HG03095 (cell line): ENCODE measurements at regions not wholly inside any gene's neighbourhood (a gene's known extent, or its start where the extent isn't known, plus 50 kb on each side); places are given as distances from the start of the nearest gene placed in this dataset.
"Not testable (repeated sequence)": the region's sequence is repeated elsewhere in the genome, so short reads cannot be mapped to it uniquely, and the experiment has no call there.

Source experiments
- ATAC-seq: cut with Tn5 transposase; IDR thresholded peaks from one replicate; pipeline ENCODE4 v1.9.1; 2021; ENCODE audit warnings: moderate library complexity; ENCODE audit not compliant: unreplicated experiment

- ATAC-seq = no peak
Measured at GRCh38 chr16:65621640-65622039, 499.8 kb upstream of the CDH11 start.

GRCh38 chr16:65619606-65620005 is 497.7 kb upstream of the CDH11 start:
- ATAC-seq = no peak

DNA sequence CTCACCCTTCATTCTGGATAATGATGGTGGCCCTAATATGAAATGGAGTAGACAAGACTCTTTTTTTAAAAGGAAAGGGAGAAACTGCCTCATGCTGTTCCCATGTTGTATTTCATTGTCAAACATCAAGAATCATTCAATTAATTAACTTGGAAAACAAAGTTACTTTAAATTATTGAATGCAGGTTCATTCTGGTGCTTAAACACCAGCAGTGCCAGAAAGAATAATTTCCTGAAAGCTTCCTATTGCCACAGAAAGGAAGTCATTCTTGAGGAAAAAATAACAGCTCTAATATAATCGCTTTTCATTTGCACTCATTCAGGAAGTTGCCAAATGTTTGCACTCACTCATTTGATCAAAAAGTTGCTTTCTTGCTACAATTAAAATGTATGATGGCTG is 497.1 kb upstream of the CDH11 start:
- ATAC-seq = no peak

- ATAC-seq = no peak
Measured at GRCh38 chr16:65618333-65618732, 496.5 kb upstream of the CDH11 start.

GRCh38 chr16:65617421-65617820 is 495.6 kb upstream of the CDH11 start:
- ATAC-seq = no peak

DNA sequence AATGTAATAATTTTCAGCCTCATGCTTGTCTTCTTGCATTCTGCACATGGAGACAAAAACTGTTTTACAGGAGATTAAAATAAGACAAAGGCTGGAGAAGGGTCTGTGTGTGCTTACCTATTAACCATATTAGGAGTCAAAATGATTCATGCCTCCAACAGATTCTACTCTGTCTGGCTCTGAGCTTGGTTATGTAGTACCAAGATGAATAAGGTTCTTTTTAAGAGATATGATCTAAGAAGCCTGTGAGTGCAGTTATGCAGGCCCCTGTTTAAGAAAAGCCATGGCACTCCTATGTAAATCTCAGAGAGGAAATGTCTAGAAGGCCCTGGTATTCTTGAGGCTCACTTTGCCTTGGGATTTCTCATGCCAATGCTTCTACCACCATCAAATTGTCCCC is 486.6 kb upstream of the CDH11 start:
- ATAC-seq = no peak

GRCh38 chr16:65604771-65605170 is 482.9 kb upstream of the CDH11 start:
- ATAC-seq = no peak

- no peak for ATAC-seq
Measured at GRCh38 chr16:65601781-65602180, 479.9 kb upstream of the CDH11 start.

DNA sequence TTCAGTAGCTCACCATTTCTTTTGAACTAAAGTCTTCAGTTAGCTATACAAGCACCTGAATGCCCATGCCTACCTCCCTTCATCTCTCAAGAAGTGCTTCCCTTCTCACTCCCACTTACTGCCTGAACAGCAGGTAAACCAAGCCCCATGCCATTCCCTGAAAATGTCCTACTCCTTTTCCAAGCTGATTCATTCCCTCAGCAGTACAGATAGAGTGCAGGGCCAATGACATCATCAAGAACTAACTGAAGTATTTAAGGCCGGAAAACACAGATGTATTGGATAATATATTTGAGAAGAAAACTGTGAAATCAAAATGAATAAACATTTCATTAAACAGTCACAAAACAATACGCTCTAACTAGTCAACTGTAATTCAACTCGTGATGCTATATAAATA is 478.8 kb upstream of the CDH11 start:
- ATAC-seq = no peak

DNA sequence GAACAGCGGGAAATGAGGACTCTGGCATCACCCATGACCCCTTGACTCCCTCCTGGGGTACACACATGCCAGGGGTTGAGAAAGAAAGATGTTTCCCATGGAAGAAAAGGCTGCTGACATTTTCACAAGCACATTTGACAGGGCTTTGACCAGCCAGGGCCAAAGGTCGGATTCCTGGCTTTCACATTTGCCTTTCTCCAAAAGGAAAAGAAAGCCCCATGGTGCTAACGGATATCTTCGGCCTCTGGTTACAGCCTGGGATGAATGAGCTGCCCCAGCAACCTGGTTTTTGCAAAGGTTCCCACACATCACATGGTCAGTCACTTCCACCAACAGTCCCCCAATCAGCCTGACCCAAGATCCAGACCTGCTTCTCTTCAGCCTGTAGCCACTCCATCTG is 478.2 kb upstream of the CDH11 start:
- ATAC-seq = no peak

DNA sequence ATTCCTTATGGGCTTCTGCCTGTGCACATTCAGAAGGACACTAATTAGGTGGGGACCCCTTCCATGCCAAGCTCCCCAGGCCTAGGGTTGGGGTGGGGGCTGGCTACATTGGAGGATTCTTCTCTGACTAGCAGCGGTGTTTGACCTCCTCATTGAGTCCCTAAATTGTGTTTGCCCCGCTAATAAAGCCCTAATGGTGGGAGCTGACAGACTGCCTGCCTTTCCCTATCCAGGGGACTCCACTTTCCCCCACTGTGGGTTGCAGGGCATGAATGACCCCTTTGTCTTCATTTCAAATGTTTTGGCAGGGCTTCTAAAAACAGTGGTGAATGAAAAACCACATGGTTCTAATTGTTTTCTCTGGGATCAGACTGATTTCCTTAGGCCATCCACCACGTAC is 476.8 kb upstream of the CDH11 start:
- no peak for ATAC-seq

DNA sequence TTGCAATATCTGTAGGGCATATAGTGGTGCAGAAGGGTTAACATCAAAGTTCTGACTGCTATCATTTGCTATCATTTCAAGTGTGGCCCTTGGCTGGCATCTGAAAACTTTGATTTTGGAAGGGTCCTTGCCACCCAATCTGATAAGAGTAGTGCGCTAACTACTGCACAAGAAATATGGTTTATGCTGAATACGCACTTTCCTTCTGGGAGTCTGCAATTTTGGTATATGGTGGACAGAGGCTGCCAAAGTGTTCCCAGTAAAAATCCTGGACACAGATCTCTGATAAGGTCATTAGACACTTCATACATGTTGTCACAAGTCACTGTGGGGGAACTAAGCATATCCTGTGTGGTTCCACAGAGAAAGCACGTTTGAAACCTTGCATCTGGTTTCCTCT is 461.6 kb upstream of the CDH11 start:
- ATAC-seq = no peak

DNA sequence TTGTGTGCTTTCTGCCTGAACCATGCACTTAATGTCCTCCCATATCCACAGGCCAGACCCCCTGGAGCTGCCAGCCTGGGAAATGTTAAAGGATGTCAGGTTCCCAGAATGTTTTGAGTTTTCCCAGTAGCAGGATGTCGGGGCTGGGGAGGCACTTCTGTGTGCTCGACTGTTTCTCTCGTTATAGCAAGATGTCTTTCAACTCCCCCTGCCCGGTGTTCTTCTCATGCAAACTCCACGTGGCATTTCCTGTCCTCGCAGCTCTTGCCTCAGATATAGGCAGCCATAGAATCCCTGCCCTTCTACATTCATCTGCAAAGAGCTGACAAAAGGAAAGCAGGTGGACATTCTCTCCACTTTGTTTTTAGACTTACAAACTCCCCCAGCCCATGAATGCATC is 457.2 kb upstream of the CDH11 start:
- ATAC-seq = no peak

- ATAC-seq = no peak
Measured at GRCh38 chr16:65576631-65577030, 454.8 kb upstream of the CDH11 start.

GRCh38 chr16:65576139-65576538 is 454.3 kb upstream of the CDH11 start:
- ATAC-seq = no peak

GRCh38 chr16:65574326-65574966 is 452.6 kb upstream of the CDH11 start:
- no peak for ATAC-seq

- ATAC-seq = no peak
Measured at GRCh38 chr16:65572156-65572555, 450.3 kb upstream of the CDH11 start.

DNA sequence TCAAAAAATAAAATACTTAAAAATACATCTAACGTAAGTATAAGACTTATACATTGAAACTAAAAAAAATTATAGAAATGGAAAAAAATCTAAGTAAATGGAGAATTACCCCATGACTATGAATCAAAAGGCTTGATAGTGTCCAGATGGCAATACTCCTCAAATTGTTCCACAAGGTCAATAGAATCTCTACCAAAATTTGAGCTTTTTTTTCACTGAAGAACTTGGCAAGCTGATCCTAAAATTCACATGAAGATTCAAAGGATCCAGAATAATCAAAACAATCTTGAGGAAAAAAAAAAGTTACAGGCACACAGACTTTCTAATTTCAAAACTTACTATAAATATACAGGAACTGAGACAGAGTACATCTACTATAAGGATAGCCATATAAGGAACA is 448.4 kb upstream of the CDH11 start:
- ATAC-seq = no peak

DNA sequence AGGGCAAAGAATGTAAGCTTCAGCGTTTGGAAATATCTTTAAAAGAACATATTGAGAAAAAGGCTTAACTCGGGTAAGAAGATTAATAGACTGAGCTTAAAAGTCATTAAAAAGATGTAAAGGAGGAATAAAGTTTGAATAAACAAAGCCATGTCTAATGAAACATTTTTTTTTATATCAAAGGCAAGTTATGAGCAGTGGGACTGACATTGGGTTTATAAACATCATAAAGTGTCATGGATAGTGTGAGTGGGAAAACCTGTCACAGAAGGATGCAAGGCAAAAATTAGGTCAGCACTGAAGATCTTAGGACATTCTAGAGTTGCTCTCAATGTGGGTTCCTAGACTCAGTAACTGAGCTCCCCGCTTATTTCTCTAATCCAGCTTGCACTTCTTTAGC is 438.0 kb upstream of the CDH11 start:
- ATAC-seq = no peak

DNA sequence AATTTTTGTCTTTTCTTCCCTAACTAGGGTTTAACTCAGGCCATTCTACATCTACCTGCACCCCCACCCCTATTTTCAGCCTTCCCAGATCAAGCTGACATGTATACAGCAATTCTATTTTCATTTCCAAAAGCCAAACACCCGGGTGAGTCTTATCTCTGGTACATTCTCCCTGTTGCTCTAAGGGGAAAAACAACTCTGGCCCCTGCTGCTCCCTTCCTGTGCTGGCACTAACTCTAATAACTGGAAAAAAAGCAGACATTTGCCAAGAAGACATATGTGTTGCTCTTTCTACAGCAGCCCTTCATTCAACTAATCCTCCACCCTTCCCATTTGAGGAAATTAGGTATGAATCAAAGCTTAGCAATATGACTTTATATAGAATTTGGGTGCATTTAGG is 427.8 kb upstream of the CDH11 start:
- not testable (repeated sequence) for ATAC-seq

DNA sequence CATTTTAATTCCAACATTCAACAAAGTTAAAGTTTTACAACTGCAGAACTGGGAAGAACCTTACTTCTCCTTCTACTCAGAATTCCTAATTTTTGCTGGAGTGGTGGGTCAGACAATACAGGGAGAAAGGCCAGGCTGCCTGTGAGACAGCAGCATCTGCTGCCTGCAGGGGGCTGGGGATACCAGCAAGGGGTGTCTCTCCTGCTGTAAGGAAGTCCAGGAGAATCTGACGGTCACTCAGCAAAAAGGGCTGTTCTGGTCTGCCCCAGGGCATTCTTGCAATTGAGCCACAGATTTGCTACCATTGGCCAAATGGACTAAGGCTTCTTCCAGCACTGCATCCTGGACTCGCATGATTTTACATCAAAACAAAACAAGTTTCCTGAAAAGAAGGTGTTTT is 426.6 kb upstream of the CDH11 start:
- ATAC-seq = no peak

DNA sequence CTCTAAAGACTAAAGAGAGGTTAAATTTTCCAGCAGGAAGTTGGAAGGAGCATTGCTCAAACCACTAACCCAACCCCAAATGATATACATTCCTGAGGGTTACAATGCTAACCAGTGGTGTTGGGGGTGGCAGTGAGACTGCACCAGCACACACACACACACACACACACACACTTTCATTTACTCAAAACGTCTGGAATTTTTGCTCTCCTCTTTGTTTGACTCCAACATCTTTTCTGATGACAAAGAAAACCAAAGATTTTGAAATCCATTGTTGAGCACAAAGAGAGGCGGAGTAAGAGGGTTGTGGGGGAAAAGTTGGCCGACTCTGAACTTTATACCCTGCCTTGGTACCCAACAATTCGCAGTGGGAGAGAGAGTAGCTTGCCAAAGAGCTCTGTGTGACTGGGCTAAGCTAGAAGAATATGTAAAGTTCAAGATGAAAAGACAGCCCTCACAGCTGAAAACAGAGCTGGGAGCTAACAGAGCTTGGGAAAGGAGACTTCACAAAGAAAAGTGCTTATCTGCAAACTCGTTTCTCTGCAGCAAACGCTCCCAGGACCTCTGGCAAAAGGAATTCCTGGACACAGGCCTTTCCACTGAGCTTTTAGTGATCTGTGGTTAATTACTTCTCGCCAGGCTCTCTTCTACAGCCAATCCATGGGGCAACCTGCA is 426.0 kb upstream of the CDH11 start:
- no peak for ATAC-seq

DNA sequence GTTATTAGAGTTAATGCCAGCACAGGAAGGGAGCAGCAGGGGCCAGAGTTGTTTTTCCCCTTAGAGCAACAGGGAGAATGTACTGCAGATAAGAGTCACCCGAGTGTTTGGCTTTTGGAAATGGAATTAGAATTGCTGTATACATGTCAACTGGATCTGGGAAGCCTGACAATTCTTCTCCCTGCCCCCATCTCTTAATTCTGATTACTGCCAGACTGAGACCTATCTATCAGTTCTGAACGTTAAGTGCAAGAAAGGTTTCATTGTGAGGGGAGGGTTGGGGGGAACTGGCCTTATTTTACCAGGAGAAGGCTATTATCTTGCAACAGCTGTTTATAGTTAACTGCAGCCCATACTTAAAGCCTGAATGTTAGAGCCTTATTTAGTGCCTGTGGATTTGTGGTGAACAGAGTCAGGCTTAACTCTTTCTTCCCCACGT is 424.5 kb upstream of the CDH11 start:
- ATAC-seq = no peak
